Esophagus muscularis mucosa (tissue), 4 donors: ENCODE measurements at regions not wholly inside any gene's neighbourhood (a gene's known extent, or its start where the extent isn't known, plus 50 kb on each side); places are given as distances from the start of the nearest gene placed in this dataset.

Source experiments
- DNase-seq: peaks from one replicate; pipeline ENCODE4 v3.0.0-alpha.2; 2017; ENCODE audit errors: extremely low spot score
- H3K27ac ChIP-seq, 4 donors: fragments of 200-600 bp; sonication (generic); replicated peaks in 1 of 4; 1 replicate in 3 of 4; 2 replicates in 1 of 4; pipeline ENCODE4 v1.5.1; 2016 to 2019; ENCODE audit warnings: mild to moderate bottlenecking in 1 of 4
- H3K27me3 ChIP-seq, 4 donors: fragments of 200-600 bp; sonication (generic); one replicate each; pipeline versions ENCODE4 v1.5.1 to v1.6.0; 2016 to 2019
- H3K36me3 ChIP-seq, 4 donors: fragments of 200-600 bp; sonication (generic); one replicate each; pipeline ENCODE4 v1.5.1; 2016 to 2019
- H3K4me1 ChIP-seq, 4 donors: fragments of 200-600 bp; sonication (generic); one replicate each; pipeline ENCODE4 v1.5.1; 2016 to 2019
- H3K4me3 ChIP-seq, 4 donors: fragments of 200-600 bp; sonication (generic); 1 replicate in 2 of 4; 2 replicates in 2 of 4; pipeline ENCODE4 v1.5.1; 2016 to 2019; ENCODE audit warnings: mild to moderate bottlenecking in 4 of 4, moderate library complexity in 1 of 4
- H3K9me3 ChIP-seq, 4 donors: fragments of 200-600 bp; sonication (generic); 1 replicate in 3 of 4; 2 replicates in 1 of 4; pipeline ENCODE4 v1.5.1; 2016 to 2019
- EP300 ChIP-seq: sonication (generic); formaldehyde crosslinking; IDR thresholded peaks from one replicate; pipeline ENCODE4 v1.6.1; 2017; ENCODE audit warnings: antibody characterized with exemption
- POLR2A ChIP-seq: fragments of 450-650 bp; IDR thresholded peaks from one replicate; pipeline ENCODE4 v1.6.1; 2017; ENCODE audit warnings: antibody characterized with exemption, moderate library complexity, mild to moderate bottlenecking, low read depth
- POLR2AphosphoS5 ChIP-seq, 2 donors: sonication (generic); formaldehyde crosslinking; IDR thresholded peaks; one replicate each; pipeline ENCODE4 v1.6.1; 2017; ENCODE audit warnings: antibody characterized with exemption in 2 of 2
- WGBS: methylation state at CpG from one replicate; pipeline ENCODE4 v1.1.5; 2018; 5-methylcytosine and 5-hydroxymethylcytosine counted together
- intact Hi-C: fragments of 100-400 bp; cut with DNase I; formaldehyde crosslinking; loops from one replicate; pipeline ENCODE4 v1.15.1; 2023
- TF ChIP-seq, protein P1 (sequence below), 3 experiments: fragments of 200-600 bp in 2 of 3; fragments of 450-650 bp in 1 of 3; sonication (generic) in 2 of 3; IDR thresholded peaks; one replicate each; pipeline ENCODE4 v1.5.1; 2017 to 2019; ENCODE audit warnings: antibody characterized with exemption in 3 of 3, mild to moderate bottlenecking in 2 of 3, moderate library complexity in 1 of 3

DNA sequence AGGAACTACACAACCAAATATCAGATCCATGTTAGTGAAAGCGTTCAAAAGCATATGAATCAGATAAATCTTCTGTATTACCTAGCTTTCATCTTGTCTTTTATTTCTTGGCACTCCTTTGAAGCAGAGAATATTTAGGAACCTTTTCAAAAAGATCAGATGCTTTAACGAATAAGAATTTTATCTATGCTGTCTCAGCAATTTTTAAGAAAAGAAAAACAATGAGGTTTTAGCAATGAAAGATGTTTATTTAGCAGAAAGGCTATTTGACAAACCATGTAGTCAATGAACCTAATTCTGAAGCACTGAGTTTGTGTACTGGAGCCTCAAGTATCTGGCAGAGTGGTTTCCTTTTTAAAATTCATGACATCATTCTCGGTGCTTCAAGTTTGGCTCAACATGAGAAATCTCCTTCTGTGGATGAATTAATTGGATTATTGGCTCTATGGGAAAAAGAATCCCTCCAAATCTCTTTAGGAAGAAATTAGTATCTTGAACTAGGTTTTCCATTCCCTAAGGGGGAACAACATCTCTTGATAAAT, 534.7 kb downstream of the CAAP1 start:
- 44% methylated on average over 3 of the region's 3 CpGs for WGBS
- no peaks in the 10 kb centered on the region for H3K9me3 ChIP-seq
- DNase-seq: no peak
- peaks cover 0 to 10% (median 0%) of the 10 kb centered on the region in 4 donors for H3K4me1 ChIP-seq
- H3K27me3 ChIP-seq: no peaks in the 10 kb centered on the region
- intact Hi-C loops: no loop called here
- H3K4me3 ChIP-seq: no peak overlapping the region
- no peaks in the 10 kb centered on the region for H3K36me3 ChIP-seq
- no peak overlapping the region for H3K27ac ChIP-seq
- TF ChIP-seq POLR2AphosphoS5 (IDR thresholded peaks at IDR 0.05): no peak
- TF ChIP-seq, protein P1, sequence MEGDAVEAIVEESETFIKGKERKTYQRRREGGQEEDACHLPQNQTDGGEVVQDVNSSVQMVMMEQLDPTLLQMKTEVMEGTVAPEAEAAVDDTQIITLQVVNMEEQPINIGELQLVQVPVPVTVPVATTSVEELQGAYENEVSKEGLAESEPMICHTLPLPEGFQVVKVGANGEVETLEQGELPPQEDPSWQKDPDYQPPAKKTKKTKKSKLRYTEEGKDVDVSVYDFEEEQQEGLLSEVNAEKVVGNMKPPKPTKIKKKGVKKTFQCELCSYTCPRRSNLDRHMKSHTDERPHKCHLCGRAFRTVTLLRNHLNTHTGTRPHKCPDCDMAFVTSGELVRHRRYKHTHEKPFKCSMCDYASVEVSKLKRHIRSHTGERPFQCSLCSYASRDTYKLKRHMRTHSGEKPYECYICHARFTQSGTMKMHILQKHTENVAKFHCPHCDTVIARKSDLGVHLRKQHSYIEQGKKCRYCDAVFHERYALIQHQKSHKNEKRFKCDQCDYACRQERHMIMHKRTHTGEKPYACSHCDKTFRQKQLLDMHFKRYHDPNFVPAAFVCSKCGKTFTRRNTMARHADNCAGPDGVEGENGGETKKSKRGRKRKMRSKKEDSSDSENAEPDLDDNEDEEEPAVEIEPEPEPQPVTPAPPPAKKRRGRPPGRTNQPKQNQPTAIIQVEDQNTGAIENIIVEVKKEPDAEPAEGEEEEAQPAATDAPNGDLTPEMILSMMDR (IDR thresholded peaks at IDR 0.05): no peak
- TF ChIP-seq POLR2A: no peak
- no peak for TF ChIP-seq EP300

GRCh38 chr9:26356491-26356890, 536.1 kb downstream of the CAAP1 start:
- TF ChIP-seq, protein P1 (IDR thresholded peaks at IDR 0.05): no peak
- no peak for TF ChIP-seq POLR2AphosphoS5 (IDR thresholded peaks at IDR 0.05)
- no peak for TF ChIP-seq POLR2A
- TF ChIP-seq EP300: no peak
- no peak for DNase-seq
- intact Hi-C loops: no loop called here
- no peaks in the 10 kb centered on the region for H3K36me3 ChIP-seq
- H3K9me3 ChIP-seq: no peaks in the 10 kb centered on the region
- 66% methylated on average over 2 of the region's 2 CpGs for WGBS
- H3K27me3 ChIP-seq: no peaks in the 10 kb centered on the region
- H3K4me1 ChIP-seq: peaks cover 0 to 10% (median 0%) of the 10 kb centered on the region in 4 donors
- no peak overlapping the region for H3K27ac ChIP-seq
- no peak overlapping the region for H3K4me3 ChIP-seq

GRCh38 chr9:26346942-26347477, 545.6 kb downstream of the CAAP1 start:
- Histone ChIP-seq H3K4me3 (no peak overlapping the region), H3K9me3 (peaks cover 0 to 4% (median 0%) of the 10 kb centered on the region in 4 donors), H3K36me3 (no peaks in the 10 kb centered on the region), H3K27me3 (no peaks in the 10 kb centered on the region), H3K4me1 (no peaks in the 10 kb centered on the region), H3K27ac (no peak overlapping the region)
- TF ChIP-seq, protein P1 (IDR thresholded peaks at IDR 0.05): no peak
- no peak for TF ChIP-seq EP300
- no peak for TF ChIP-seq POLR2A
- no peak for TF ChIP-seq POLR2AphosphoS5 (IDR thresholded peaks at IDR 0.05)
- intact Hi-C loops: no loop called here
- no peak for DNase-seq
- WGBS: 93% methylated on average over 7 of the region's 8 CpGs

GRCh38 chr9:26341545-26341944, 551.1 kb downstream of the CAAP1 start:
- TF ChIP-seq POLR2AphosphoS5 (IDR thresholded peaks at IDR 0.05): no peak
- TF ChIP-seq, protein P1 (IDR thresholded peaks at IDR 0.05): no peak

GRCh38 chr9:26339796-26340195, 552.8 kb downstream of the CAAP1 start:
- Histone ChIP-seq H3K4me1 (no peaks in the 10 kb centered on the region), H3K36me3 (no peaks in the 10 kb centered on the region), H3K27me3 (no peaks in the 10 kb centered on the region), H3K4me3 (no peak overlapping the region), H3K9me3 (peaks cover 0 to 4% (median 0%) of the 10 kb centered on the region in 4 donors), H3K27ac (no peak overlapping the region)
- intact Hi-C loops: no loop called here
- TF ChIP-seq POLR2AphosphoS5 (IDR thresholded peaks at IDR 0.05) (no peak), POLR2A (no peak), EP300 (no peak)
- TF ChIP-seq, protein P1 (IDR thresholded peaks at IDR 0.05): no peak
- WGBS: 86% methylated on average over 5 of the region's 5 CpGs
- DNase-seq: no peak

More at GRCh38 chr9:26341545-26341944, 551.1 kb downstream of the CAAP1 start:
- intact Hi-C loops: no loop called here
- H3K27ac ChIP-seq: no peak overlapping the region
- H3K4me3 ChIP-seq: no peak overlapping the region
- no peaks in the 10 kb centered on the region for H3K4me1 ChIP-seq
- WGBS: 84% methylated on average over 1 of the region's 1 CpG
- H3K9me3 ChIP-seq: peaks cover 0 to 4% (median 0%) of the 10 kb centered on the region in 4 donors
- DNase-seq: no peak
- no peaks in the 10 kb centered on the region for H3K27me3 ChIP-seq
- no peaks in the 10 kb centered on the region for H3K36me3 ChIP-seq
